GM12865 (cell line): ENCODE measurements at regions not wholly inside any gene's neighbourhood (a gene's known extent, or its start where the extent isn't known, plus 50 kb on each side); places are given as distances from the start of the nearest gene placed in this dataset.
A peak's percentile ranks its signal among the peaks of the same experiment; 100 is the strongest.

Experiments
- DNase-seq: peaks from one replicate; pipeline ENCODE4 v3.0.0; 2010; ENCODE audit warnings: low read depth
- H3K4me3 ChIP-seq: 2 replicates; pipeline ENCODE4 v1.5.1; 2011; ENCODE audit warnings: mild to moderate bottlenecking, low read depth, low read length, control low read depth
- TF ChIP-seq, protein P1 (sequence below): IDR thresholded peaks from 2 replicates; pipeline ENCODE4 v1.5.1; 2011; ENCODE audit warnings: low read length, control low read depth, low read depth, inconsistent platforms; ENCODE audit not compliant: insufficient read depth; ENCODE audit errors: missing control alignments

DNA sequence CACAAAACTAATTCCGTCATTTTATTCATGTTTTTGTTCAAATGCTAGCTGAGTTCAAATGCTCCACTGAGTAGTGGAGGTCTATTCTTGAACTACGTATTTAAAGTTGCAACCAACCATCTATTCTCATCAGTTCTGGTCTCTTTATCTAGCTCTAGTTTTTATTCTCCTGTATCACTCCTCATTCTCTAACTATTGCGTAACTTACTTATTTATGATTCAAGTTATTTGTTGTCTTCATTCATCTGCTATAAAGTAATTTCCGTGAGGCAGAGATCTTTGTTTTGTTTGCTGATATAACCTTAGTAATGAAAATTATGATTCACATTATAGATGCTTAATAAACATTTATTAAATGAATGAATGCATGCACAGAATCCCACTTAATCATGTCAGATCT lies 221.6 kb upstream of the ASCC3 start:
- TF ChIP-seq, protein P1, sequence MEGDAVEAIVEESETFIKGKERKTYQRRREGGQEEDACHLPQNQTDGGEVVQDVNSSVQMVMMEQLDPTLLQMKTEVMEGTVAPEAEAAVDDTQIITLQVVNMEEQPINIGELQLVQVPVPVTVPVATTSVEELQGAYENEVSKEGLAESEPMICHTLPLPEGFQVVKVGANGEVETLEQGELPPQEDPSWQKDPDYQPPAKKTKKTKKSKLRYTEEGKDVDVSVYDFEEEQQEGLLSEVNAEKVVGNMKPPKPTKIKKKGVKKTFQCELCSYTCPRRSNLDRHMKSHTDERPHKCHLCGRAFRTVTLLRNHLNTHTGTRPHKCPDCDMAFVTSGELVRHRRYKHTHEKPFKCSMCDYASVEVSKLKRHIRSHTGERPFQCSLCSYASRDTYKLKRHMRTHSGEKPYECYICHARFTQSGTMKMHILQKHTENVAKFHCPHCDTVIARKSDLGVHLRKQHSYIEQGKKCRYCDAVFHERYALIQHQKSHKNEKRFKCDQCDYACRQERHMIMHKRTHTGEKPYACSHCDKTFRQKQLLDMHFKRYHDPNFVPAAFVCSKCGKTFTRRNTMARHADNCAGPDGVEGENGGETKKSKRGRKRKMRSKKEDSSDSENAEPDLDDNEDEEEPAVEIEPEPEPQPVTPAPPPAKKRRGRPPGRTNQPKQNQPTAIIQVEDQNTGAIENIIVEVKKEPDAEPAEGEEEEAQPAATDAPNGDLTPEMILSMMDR: no peak
- DNase-seq: no peak
- no peak overlapping the region for H3K4me3 ChIP-seq

DNA sequence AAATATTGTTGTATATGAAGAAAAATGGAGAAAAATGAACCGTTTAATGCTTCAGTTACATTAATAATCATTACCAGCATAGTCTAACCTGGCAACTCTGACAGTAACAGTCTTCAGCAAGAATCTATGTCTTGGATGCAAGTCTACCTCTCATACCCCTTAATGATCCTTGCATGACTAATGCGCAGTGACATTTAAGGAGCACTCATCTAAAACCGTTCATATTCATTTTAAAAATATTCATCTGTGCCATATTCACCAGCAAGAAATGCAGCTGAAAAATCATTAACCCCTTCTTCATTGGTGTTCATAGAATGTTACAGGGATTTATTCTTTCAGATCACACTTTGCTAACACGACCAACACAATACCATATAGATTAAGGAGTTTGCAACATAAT lies 227.2 kb upstream of the ASCC3 start:
- no peak overlapping the region for H3K4me3 ChIP-seq
- no peak for DNase-seq
- TF ChIP-seq, protein P1: no peak

DNA sequence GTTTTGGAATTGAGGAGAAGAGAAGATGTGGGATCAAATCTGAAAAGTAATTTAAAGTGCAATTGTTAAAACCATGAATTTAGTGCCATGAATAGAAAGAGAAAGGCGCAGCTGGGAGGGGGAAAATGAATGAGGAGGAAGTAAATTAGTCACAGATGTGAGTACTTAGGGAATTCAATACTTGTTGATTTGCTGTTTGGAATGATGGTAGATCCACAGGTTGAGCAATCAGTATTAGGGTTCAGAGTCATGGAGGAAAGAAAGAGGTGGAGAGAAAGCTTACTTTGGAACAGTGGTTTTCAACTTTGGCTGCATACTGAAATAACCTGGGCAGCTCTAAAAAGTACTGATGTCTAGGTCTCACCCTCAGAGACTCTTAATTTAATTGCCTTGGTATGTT lies 229.7 kb upstream of the ASCC3 start:
- H3K4me3 ChIP-seq: no peak overlapping the region
- TF ChIP-seq, protein P1: no peak
- no peak for DNase-seq

DNA sequence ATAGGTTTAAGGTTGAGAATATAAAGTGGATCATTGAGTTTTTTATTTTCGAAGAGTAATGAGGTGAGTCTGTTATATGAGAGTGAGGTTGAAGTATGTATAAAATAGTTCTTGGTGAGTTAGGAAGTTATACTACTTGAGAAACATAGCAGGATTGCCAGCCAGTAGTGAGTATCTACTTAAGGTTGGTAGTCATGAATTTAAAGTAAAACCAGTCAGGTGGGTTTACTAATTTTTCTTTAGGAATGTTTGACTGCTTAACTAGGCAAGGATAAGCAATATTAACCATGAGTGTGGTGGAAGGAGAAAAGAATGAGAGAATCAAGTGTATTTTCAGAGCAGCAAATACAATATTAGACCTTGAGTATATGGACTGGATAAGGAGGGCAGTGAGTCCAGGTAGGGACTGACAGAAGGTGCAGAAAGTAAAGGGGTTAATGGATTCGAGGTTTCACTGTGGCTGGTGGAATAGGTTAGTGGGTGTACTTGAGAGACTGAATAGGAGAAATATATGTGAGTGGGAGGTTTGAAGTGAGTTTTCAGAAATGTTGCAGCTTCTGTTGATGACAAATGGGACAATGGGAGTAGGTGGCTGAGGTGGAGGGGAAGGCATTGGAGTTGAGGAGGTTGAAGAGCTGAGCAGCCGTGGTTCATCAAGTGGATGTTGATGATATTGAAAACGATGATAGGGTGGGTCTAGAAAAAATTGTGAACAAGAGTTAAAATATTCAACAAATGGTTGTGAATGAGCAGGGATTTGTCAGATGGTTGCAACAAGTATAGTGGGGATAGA lies 232.5 kb upstream of the ASCC3 start:
- DNase-seq: no peak
- TF ChIP-seq, protein P1: no peak
- H3K4me3 ChIP-seq: no peak overlapping the region

DNA sequence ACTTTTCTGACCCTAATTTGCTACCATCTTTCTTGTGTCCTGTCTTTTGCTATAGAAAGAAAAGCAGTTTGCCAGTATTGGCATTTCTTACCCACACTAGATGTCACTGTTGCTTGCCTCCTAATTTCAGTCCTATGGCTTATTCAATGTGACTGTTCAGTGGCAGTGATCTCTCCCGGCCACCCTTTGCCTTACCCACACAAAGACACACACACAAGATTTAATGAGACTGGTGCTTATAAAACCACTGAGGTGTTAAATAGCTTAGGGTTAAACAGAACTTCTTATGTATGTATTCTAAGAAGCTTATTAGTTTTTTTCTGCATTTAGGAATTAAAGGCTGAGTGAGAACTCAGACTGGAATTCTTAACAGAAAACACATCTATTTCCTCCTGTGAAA lies 233.6 kb upstream of the ASCC3 start:
- TF ChIP-seq, protein P1: peak; percentile 9
- H3K4me3 ChIP-seq: no peak overlapping the region
- DNase-seq: peak; percentile 14

DNA sequence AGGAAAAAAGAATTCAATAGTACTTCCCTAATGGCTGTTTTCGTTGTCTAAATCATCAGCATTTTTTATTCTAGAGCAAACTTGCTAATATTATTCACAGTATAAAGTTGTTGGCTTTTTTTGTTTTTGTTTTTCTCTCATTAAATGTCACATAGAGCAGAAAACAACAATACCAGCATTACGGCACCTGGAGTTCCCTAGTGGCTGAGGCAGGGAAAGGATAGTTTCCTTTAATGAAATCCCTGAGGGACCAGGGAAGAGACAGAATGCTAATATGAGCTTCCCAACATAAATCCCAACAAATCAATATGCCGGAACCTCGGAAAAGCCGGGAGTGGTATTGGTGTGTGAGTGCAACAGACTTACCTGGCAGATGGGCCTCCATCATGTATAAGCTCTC lies 235.2 kb upstream of the ASCC3 start:
- TF ChIP-seq, protein P1: no peak
- DNase-seq: no peak
- no peak overlapping the region for H3K4me3 ChIP-seq
